H1 (cell line): ENCODE measurements at regions not wholly inside any gene's neighbourhood (a gene's known extent, or its start where the extent isn't known, plus 50 kb on each side); places are given as distances from the start of the nearest gene placed in this dataset.

ENCODE experiments used
- CTCF ChIA-PET: fragments of 300-600 bp; sonication (Branson Sonifier 250); formaldehyde crosslinking; loops from one replicate; lab custom pipeline; 2021; ENCODE audit not compliant: partially characterized antibody; lab: Charles Lee
- POLR2A ChIA-PET: fragments of 300-600 bp; sonication (Branson Sonifier 250); formaldehyde crosslinking; loops from one replicate; lab custom pipeline; 2021; ENCODE audit warnings: inconsistent platforms; ENCODE audit not compliant: partially characterized antibody; lab: Charles Lee
- DNase-seq, 2 experiments: peaks; one replicate each; pipeline versions ENCODE4 v3.0.0 to v3.0.0-alpha.2; 2010 to 2022; ENCODE audit warnings: low spot score in 2 of 2, low read depth in 1 of 2, mixed read lengths in 1 of 2
- FAIRE-seq: peaks from 2 replicates; lab custom pipeline; 2011; peaks lifted over from hg19 to GRCh38; lab: Jason Lieb, UNC
- H2AFZ ChIP-seq: 2 replicates; pipeline ENCODE4 v1.8.1; 2012; ENCODE audit warnings: low read length, inconsistent platforms
- H2AK5ac ChIP-seq: 2 replicates; pipeline ENCODE4 v1.6.1; 2013; ENCODE audit warnings: low read depth, low read length
- H2BK120ac ChIP-seq: replicated peaks from 2 replicates; pipeline ENCODE3; 2013; ENCODE audit warnings: low read depth, low read length, inconsistent platforms
- H2BK12ac ChIP-seq: 2 replicates; pipeline ENCODE4 v1.6.1; 2013; ENCODE audit warnings: low read depth, low read length
- H2BK15ac ChIP-seq: 2 replicates; pipeline ENCODE4 v1.6.1; 2013; ENCODE audit warnings: low read length
- H2BK20ac ChIP-seq: 2 replicates; pipeline ENCODE4 v1.6.1; 2013; ENCODE audit warnings: low read length
- H2BK5ac ChIP-seq: 2 replicates; pipeline ENCODE4 v1.6.1; 2013; ENCODE audit warnings: low read depth, low read length
- H3K14ac ChIP-seq: 2 replicates; pipeline ENCODE4 v1.6.1; 2013; ENCODE audit warnings: inconsistent platforms; ENCODE audit not compliant: insufficient read length
- H3K18ac ChIP-seq: 2 replicates; pipeline ENCODE4 v1.6.1; 2013; ENCODE audit warnings: low read length; ENCODE audit errors: extremely low read depth
- H3K23ac ChIP-seq: 2 replicates; pipeline ENCODE4 v1.6.1; 2013; ENCODE audit warnings: inconsistent platforms; ENCODE audit not compliant: insufficient read length
- H3K23me2 ChIP-seq: 2 replicates; pipeline ENCODE4 v1.6.1; 2013; ENCODE audit warnings: low read depth, low read length
- H3K27ac ChIP-seq: 2 replicates; pipeline ENCODE4 v1.6.1; 2011; ENCODE audit warnings: low read depth, low read length, inconsistent platforms
- H3K27me3 ChIP-seq, 4 experiments: replicated peaks in 1 of 4; 1 replicate in 1 of 4; 2 replicates in 3 of 4; pipeline versions ENCODE4 v1.6.1 to v1.8.1; 2011 to 2013; ENCODE audit warnings: low read length in 3 of 4, mild to moderate bottlenecking in 3 of 4, inconsistent platforms in 2 of 4, mixed read lengths in 2 of 4, moderate library complexity in 1 of 4; ENCODE audit not compliant: control insufficient read depth in 3 of 4, insufficient read depth in 3 of 4; ENCODE audit errors: extremely low read depth in 1 of 4
- H3K36me3 ChIP-seq, 4 experiments: 2 replicates each; pipeline versions ENCODE4 v1.6.1 to v1.8.1; 2011 to 2013; ENCODE audit warnings: mild to moderate bottlenecking in 4 of 4, low read length in 3 of 4, moderate library complexity in 2 of 4, control low read depth in 1 of 4, inconsistent platforms in 1 of 4; ENCODE audit not compliant: insufficient read depth in 4 of 4, control insufficient read depth in 2 of 4
- H3K4ac ChIP-seq: replicated peaks from 2 replicates; pipeline ENCODE3; 2013; ENCODE audit warnings: low read length, low read depth, mixed read lengths, inconsistent platforms; ENCODE audit not compliant: insufficient read length
- H3K4me1 ChIP-seq, 4 experiments: replicated peaks in 1 of 4; 1 replicate in 1 of 4; 2 replicates in 3 of 4; pipeline versions ENCODE4 v1.6.1 to v1.8.1; 2011 to 2013; ENCODE audit warnings: low read length in 3 of 4, inconsistent platforms in 2 of 4, mixed read lengths in 1 of 4; ENCODE audit not compliant: insufficient read depth in 4 of 4, control insufficient read depth in 3 of 4
- H3K4me2 ChIP-seq, 2 experiments: 2 replicates each; pipeline versions ENCODE4 v1.6.1 to v1.8.1; 2011 to 2013; ENCODE audit warnings: low read depth in 2 of 2, low read length in 2 of 2, control low read depth in 1 of 2, inconsistent platforms in 1 of 2, mild to moderate bottlenecking in 1 of 2; ENCODE audit not compliant: insufficient read depth in 1 of 2
- H3K4me3 ChIP-seq, 4 experiments: fragments of 200-600, 300-600 bp in 1 of 4; sonication (generic), shearing (Covaris generic), sonication (Bioruptor Twin) in 1 of 4; 2 replicates each; pipeline versions ENCODE4 v1.5.1 to v1.8.1; 2011 to 2016; ENCODE audit warnings: low read length in 4 of 4, low read depth in 3 of 4, control low read depth in 2 of 4, inconsistent platforms in 2 of 4, mild to moderate bottlenecking in 2 of 4, mixed read lengths in 1 of 4, moderate library complexity in 1 of 4; ENCODE audit not compliant: insufficient read depth in 2 of 4; ENCODE audit errors: extremely low read depth in 1 of 4
- H3K56ac ChIP-seq: replicated peaks from 2 replicates; pipeline ENCODE3; 2013; ENCODE audit warnings: low read depth, mild to moderate bottlenecking, mixed read lengths, low read length, inconsistent platforms; ENCODE audit not compliant: insufficient read length
- H3K79me1 ChIP-seq: 2 replicates; pipeline ENCODE4 v1.6.1; 2013; ENCODE audit warnings: low read depth, low read length, control low read depth
- H3K79me2 ChIP-seq, 2 experiments: 2 replicates each; pipeline versions ENCODE4 v1.6.1 to v1.8.1; 2012 to 2013; ENCODE audit warnings: low read length in 2 of 2, mild to moderate bottlenecking in 2 of 2, inconsistent platforms in 1 of 2; ENCODE audit not compliant: insufficient read depth in 2 of 2, control insufficient read depth in 1 of 2
- H3K9ac ChIP-seq, 4 experiments: replicated peaks in 1 of 4; 1 replicate in 1 of 4; 2 replicates in 3 of 4; pipeline versions ENCODE4 v1.6.1 to v1.8.1; 2011 to 2013; ENCODE audit warnings: low read depth in 3 of 4, low read length in 3 of 4, control low read depth in 2 of 4, mild to moderate bottlenecking in 2 of 4, moderate library complexity in 2 of 4, inconsistent platforms in 1 of 4; ENCODE audit errors: extremely low read depth in 1 of 4
- H3K9me3 ChIP-seq, 2 experiments: 2 replicates each; pipeline versions ENCODE4 v1.6.1 to v1.8.1; 2012 to 2013; ENCODE audit warnings: mild to moderate bottlenecking in 2 of 2, moderate library complexity in 2 of 2, control low read depth in 1 of 2, inconsistent platforms in 1 of 2, low read depth in 1 of 2, low read length in 1 of 2, mixed read lengths in 1 of 2; ENCODE audit not compliant: insufficient read depth in 2 of 2
- H4K20me1 ChIP-seq, 2 experiments: replicated peaks in 1 of 2; 2 replicates each; pipeline versions ENCODE3 to v1.8.1; 2011 to 2013; ENCODE audit warnings: inconsistent platforms in 2 of 2, low read length in 2 of 2, mild to moderate bottlenecking in 1 of 2; ENCODE audit not compliant: insufficient read depth in 2 of 2, control insufficient read depth in 1 of 2
- H4K5ac ChIP-seq: 2 replicates; pipeline ENCODE4 v1.6.1; 2013; ENCODE audit warnings: low read length, low read depth, mixed read lengths, inconsistent platforms; ENCODE audit not compliant: insufficient read length
- H4K8ac ChIP-seq: 2 replicates; pipeline ENCODE4 v1.8.0; 2013; ENCODE audit warnings: mild to moderate bottlenecking, moderate library complexity, low read length, inconsistent platforms; ENCODE audit not compliant: insufficient read depth; ENCODE audit errors: extremely low read depth
- H4K91ac ChIP-seq: replicated peaks from 2 replicates; pipeline ENCODE3; 2013; ENCODE audit warnings: low read length, mixed read lengths, inconsistent platforms; ENCODE audit not compliant: insufficient read length
- CEBPB ChIP-seq: IDR thresholded peaks from 2 replicates; pipeline ENCODE4 v1.6.1; 2012; ENCODE audit warnings: low read depth, low read length
- HDAC2 ChIP-seq, 2 experiments: fragments of 300-600 bp in 1 of 2; sonication (generic) in 1 of 2; IDR thresholded peaks; 2 replicates each; pipeline ENCODE4 v1.6.1; 2011 to 2012; ENCODE audit warnings: low read depth in 2 of 2, low read length in 2 of 2, mild to moderate bottlenecking in 2 of 2, moderate library complexity in 2 of 2, borderline replicate concordance in 1 of 2, inconsistent platforms in 1 of 2
- MAFK ChIP-seq: IDR thresholded peaks from 2 replicates; pipeline ENCODE4 v1.6.1; 2012; ENCODE audit warnings: low read depth, mild to moderate bottlenecking, improper control_type of control experiment, low read length
- NRF1 ChIP-seq: IDR thresholded peaks from 2 replicates; pipeline ENCODE4 v1.6.1; 2011; ENCODE audit warnings: mild to moderate bottlenecking, low read depth, low read length, improper control_type of control experiment
- RNF2 ChIP-seq: fragments of 200-900, 300-1000 bp; sonication (generic); IDR thresholded peaks from 2 replicates; pipeline ENCODE4 v1.7.1; 2016; ENCODE audit warnings: borderline replicate concordance, low read depth, mild to moderate bottlenecking, antibody characterized with exemption, low read length; ENCODE audit not compliant: poor library complexity, severe bottlenecking; ENCODE audit errors: missing control alignments
- TCF12 ChIP-seq: IDR thresholded peaks from 2 replicates; pipeline ENCODE4 v1.6.1; 2011; ENCODE audit warnings: low read depth, mild to moderate bottlenecking, low read length
- WGBS, 2 experiments: shearing (Covaris generic) in 1 of 2; methylation state at CpG; one replicate each; pipeline versions ENCODE4 v1.1.6 to v1.1.7; 2013 to 2015; ENCODE audit warnings: low lambda C conversion rate in 2 of 2, mixed read lengths in 2 of 2, inconsistent platforms in 1 of 2, low coverage in 1 of 2, missing lambda C conversion rate in 1 of 2; ENCODE audit not compliant: insufficient replicate concordance in 2 of 2, insufficient coverage in 1 of 2, insufficient read length in 1 of 2; ENCODE audit errors: extremely low coverage in 1 of 2, missing lambda C conversion rate in 1 of 2; 5-methylcytosine and 5-hydroxymethylcytosine counted together

DNA sequence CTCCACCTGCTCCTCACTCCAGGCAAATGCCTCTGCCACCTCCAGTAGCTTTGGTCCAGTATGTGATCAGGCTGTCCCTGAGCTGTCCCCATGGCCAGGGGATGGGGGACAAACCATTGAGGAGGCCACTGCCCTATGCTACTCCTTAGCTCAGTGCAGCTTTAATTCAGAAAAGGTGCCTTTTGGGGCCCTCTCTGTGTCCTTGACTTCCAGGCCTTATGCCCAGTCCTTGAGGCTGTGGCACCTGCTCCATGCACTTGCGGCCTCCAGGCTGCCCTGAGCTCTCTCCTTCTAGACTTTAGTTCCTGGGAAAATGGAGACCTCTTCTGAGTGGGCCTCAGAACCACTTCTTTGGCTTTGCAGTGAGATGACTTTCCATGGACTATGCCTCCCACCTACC, 650.8 kb upstream of the CELF2 start:
- no peak overlapping the region for H4K5ac ChIP-seq
- no peak overlapping the region for H3K4me3 ChIP-seq
- no peaks in the 10 kb centered on the region for H3K79me2 ChIP-seq
- H3K4ac ChIP-seq, result no peak overlapping the region
- H3K23ac ChIP-seq, result no peak overlapping the region
- peaks cover 0 to 3% (median 1%) of the 10 kb centered on the region in 4 experiments; a peak in 2 of 7 replicates for H3K4me1 ChIP-seq
- FAIRE-seq (no peak), DNase-seq (no peak)
- H4K91ac ChIP-seq, result peak overlapping the region; percentile 11
- POLR2A ChIA-PET, result no interaction called here
- TF ChIP-seq RNF2, result no peak
- TF ChIP-seq HDAC2 (IDR thresholded peaks at IDR 0.05; ENCODE audit: borderline replicate concordance in 1 of 2, low read depth in 2 of 2, low read length in 2 of 2), result no peak
- no peak for TF ChIP-seq TCF12
- no peak for TF ChIP-seq CEBPB
- no peak for TF ChIP-seq MAFK
- no peak for TF ChIP-seq NRF1
- H2BK12ac ChIP-seq, result peak overlapping the region; percentile 33; the same call in 1 of the 2 replicates
- H2BK120ac ChIP-seq, result no peak overlapping the region
- H2BK20ac ChIP-seq, result peak overlapping the region; percentile 25; the same call in 1 of the 2 replicates
- no peaks in the 10 kb centered on the region for H4K20me1 ChIP-seq
- no peak overlapping the region for H3K56ac ChIP-seq
- no peak overlapping the region for H3K4me2 ChIP-seq
- 0 out of 2 replicates have a peak overlapping the region, but pooled peaks have one; percentile 27 for H2AFZ ChIP-seq
- WGBS, 2 experiments, result 91% methylated on average over 1 of the region's 1 CpG; no CpG with 5 or more reads in 1 of the 2 experiments
- no peak overlapping the region for H2AK5ac ChIP-seq
- H3K14ac ChIP-seq, result no peak overlapping the region
- H3K18ac ChIP-seq, result no peak overlapping the region
- no peaks in the 10 kb centered on the region for H3K79me1 ChIP-seq
- H3K9ac ChIP-seq, result no peak overlapping the region
- no peaks in the 10 kb centered on the region for H3K23me2 ChIP-seq
- H3K9me3 ChIP-seq, result no peaks in the 10 kb centered on the region
- no peak overlapping the region for H2BK5ac ChIP-seq
- H4K8ac ChIP-seq, result no peak overlapping the region
- no peak overlapping the region; the same call in 1 of the 2 replicates for H3K27ac ChIP-seq
- no peak overlapping the region for H2BK15ac ChIP-seq
- H3K27me3 ChIP-seq, result no peaks in the 10 kb centered on the region
- no peaks in the 10 kb centered on the region for H3K36me3 ChIP-seq
- CTCF ChIA-PET, result interaction anchor here (1.6 kb wide), 1 partner anchor 8 kb away, joined by 7 read pairs; no protein-coding TSS in a partner anchor
